H1 (cell line): ENCODE measurements at regions not wholly inside any gene's neighbourhood (a gene's known extent, or its start where the extent isn't known, plus 50 kb on each side); places are given as distances from the start of the nearest gene placed in this dataset.

Experiments used
- ATF3 ChIP-seq: IDR thresholded peaks from 2 replicates; pipeline ENCODE4 v1.6.1; 2011; ENCODE audit warnings: low read depth, mild to moderate bottlenecking, low read length; ENCODE audit not compliant: insufficient read depth
- CHD7 ChIP-seq: fragments of 300-600 bp; sonication (generic); IDR thresholded peaks from 2 replicates; pipeline ENCODE4 v1.7.1; 2012; ENCODE audit warnings: low read length, moderate library complexity, mild to moderate bottlenecking, inconsistent platforms; ENCODE audit not compliant: insufficient replicate concordance
- HDAC2 ChIP-seq, 2 experiments: fragments of 300-600 bp in 1 of 2; sonication (generic) in 1 of 2; IDR thresholded peaks; 2 replicates each; pipeline ENCODE4 v1.6.1; 2011 to 2012; ENCODE audit warnings: low read depth in 2 of 2, low read length in 2 of 2, mild to moderate bottlenecking in 2 of 2, moderate library complexity in 2 of 2, borderline replicate concordance in 1 of 2, inconsistent platforms in 1 of 2
- KDM1A ChIP-seq: fragments of 200-600, 300-600 bp; sonication (generic); IDR thresholded peaks from 2 replicates; pipeline ENCODE4 v1.7.1; 2016; ENCODE audit warnings: mild to moderate bottlenecking, low read length, borderline replicate concordance
- NRF1 ChIP-seq: IDR thresholded peaks from 2 replicates; pipeline ENCODE4 v1.6.1; 2011; ENCODE audit warnings: mild to moderate bottlenecking, low read depth, low read length, improper control_type of control experiment

- TF ChIP-seq CHD7 (no peak), HDAC2 (IDR thresholded peaks at IDR 0.05; ENCODE audit: borderline replicate concordance in 1 of 2, low read depth in 2 of 2, low read length in 2 of 2) (no peak), NRF1 (no peak), ATF3 (no peak), KDM1A (no peak)
Measured at GRCh38 chr21:28769683-28770082, 223.0 kb downstream of the LTN1 start (continued).
